ENCODE measurements at regions not wholly inside any gene's neighbourhood (a gene's known extent, or its start where the extent isn't known, plus 50 kb on each side); places are given as distances from the start of the nearest gene placed in this dataset.
"Not testable (repeated sequence)": the region's sequence is repeated elsewhere in the genome, so short reads cannot be mapped to it uniquely, and the experiment has no call there.

DNA sequence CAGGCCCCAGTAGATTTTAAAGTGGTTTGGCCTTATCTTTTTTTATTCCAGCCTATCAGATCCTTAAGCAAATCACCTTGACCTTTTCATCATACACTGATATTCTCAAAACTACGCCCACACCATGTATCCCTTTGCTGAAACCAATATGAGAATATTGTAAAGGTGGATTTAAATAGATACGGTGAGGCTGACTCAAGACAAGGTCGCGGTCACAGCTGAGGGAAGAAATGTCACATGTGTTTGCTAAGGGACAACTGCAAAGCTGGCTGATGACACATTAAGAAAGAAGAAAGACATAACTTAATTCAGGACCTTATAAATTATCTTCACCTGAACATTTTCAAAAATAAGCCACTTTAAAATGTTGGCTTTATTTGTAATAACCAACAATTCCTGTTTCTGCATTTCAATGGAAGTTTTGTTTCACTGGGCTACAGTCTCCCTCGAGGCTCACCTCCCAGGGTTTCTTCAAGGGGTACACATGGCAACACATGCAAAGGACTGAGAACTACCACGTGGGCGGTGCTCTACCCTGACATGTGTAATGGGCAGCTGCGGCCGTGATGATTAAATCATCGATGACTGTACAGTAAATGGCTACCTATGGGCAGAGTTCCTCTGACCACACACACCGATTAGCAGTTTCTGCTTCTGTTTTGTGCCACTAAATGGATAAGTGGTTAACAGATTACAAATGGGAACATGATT lies 189.5 kb downstream of the SIPA1L2 start:
- DNase-seq, result no peak

DNA sequence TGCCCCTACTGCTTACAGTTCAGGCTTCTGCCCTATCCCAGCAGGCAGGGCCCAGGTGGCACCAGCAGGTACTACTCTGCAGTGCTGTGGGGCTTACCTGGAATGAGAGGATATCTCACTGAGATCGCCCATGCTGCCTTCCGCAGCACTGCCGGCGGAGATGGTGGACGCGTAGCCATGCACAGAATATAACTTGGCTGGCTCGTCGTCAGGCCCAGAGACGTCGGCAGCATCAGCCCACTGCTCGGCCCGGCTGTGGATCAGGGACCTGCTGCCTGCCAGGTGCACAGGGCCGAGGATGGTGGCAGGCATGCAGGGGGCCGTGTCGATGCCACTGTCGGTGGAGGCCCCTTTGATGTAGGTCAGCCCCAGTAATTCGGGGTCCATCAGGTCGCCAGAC lies 190.9 kb downstream of the SIPA1L2 start:
- no peak for DNase-seq

DNA sequence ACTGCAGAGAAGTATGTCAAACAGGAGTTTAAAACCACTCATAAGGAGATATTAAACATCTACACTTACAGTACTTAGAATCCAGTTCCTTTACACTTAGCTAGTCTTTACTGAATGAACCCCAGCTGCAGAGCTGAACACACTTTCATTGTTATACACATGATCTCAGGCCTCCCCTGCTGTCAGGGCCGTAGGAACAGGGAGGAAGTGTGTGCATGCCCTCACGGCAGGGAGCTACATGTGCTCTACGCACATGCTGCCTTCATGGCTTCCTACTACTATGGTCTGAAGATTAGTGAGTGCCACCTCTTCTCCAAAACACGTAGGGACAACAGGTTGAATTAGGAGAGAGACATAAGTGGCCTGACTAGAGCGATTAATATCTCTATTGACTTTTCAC lies 191.5 kb downstream of the SIPA1L2 start:
- DNase-seq, result no peak

DNA sequence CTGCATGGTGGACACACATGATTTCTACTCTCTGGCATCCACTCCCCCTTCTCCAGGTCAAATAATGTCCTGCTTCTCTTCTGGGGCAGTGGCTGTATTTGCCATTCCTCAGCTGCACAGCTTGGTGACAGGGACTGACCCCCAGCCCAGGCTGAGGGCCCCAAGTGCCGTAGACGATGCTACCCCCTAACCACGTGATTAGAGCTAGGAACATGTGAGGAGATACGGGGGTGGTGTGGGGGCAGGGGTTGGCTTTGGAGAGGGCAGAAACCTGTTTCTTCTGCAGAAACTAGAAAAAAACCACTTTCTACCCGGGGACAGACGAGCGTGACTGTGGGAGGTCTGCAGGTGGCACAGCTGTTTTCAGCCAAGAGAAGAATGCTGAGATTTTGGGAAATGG lies 192.4 kb downstream of the SIPA1L2 start:
- no peak for DNase-seq

DNA sequence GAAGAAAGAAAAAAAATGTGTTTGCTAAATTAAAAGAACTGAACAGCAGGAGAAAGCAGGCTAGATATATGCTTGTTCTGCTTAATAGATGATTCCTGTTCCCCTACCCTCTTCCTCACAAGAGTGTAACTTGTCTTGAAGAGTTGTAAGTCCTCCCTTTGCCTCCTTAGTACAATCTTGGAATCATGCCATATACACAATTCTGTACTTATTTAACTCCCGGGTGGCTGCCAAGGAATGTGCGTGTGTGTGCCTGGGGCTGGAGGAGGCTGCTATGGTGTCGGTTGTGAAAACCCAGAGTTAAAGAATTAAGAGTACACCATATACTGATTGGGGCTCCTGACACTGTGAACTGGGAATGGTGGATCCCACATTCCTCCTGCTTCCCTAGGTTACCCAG lies 194.2 kb downstream of the SIPA1L2 start:
- DNase-seq, result no peak

DNA sequence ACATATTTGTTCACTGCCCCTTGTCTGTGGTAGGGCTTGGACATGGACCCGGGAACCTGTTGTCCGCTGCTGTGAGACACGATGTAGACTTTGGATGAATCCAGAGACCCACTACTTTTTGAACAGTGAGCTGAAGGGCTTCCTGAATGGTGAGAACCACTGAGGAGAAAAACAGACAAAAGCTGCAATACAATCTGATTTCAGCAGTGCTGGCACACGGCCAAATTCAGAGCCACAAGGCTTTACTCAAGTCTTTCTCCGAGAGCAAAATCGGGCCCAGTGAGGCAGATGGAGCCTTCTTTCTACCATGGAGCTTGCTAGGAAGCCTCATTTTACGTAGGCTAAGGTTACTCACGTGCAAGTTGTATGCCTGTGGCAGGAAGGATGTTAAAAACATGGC lies 197.6 kb downstream of the SIPA1L2 start:
- no peak for DNase-seq

DNA sequence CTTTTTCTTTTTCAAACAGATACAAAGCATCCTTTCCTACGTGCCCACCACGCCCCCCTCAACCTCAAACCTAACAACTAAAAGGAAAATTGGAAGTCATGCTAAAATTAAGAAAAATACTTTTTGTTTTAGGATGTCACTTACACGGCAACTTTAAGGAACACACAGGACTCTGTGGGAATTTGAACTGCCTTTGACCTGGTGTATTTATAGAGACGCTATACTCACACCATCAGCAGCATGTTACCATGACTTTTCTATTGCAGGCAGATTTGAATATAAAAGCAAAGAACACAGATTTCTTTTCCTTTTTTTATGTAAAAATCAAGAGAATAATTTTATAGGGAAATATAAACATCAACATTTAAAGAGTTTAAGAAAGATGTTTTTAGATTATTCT lies 198.2 kb downstream of the SIPA1L2 start:
- no peak for DNase-seq

DNA sequence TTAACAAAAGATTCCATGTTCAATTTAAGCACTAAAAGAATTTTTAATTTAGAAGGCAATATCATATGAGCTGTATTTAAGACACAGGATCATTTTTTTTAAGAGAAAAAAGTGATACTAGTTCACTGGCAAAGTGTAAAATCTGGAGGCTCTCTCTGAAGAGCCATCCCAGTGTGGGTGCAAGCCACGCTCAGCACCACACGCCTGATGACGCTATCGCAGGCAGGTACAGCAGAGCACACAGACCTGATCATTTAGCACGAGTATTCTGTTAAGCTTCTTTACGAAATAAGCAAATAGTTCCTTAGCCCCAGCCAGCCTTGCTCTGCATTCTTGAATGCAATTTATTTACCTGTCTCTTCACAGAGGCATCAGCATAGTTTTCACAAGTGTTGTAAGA lies 198.6 kb downstream of the SIPA1L2 start:
- no peak for DNase-seq

DNA sequence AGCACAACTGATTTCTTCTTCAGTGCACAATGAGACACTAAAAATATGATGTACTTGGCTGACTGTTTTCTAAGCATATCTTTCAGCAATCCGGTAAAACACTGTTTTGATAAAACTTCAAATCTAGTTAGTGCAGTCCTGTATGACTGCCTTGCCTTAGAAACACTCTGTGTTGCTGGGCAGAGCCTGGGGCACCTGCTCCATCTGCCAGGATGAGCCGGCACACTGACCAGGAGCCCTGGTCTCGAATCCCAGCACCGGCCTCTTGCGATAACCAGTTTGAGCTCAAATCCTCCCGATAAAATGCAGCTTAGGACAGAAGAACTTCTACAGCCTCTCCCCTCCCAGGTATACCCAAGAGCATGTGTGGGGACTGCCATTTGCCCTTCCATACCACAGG lies 199.5 kb downstream of the SIPA1L2 start:
- no peak for DNase-seq

DNA sequence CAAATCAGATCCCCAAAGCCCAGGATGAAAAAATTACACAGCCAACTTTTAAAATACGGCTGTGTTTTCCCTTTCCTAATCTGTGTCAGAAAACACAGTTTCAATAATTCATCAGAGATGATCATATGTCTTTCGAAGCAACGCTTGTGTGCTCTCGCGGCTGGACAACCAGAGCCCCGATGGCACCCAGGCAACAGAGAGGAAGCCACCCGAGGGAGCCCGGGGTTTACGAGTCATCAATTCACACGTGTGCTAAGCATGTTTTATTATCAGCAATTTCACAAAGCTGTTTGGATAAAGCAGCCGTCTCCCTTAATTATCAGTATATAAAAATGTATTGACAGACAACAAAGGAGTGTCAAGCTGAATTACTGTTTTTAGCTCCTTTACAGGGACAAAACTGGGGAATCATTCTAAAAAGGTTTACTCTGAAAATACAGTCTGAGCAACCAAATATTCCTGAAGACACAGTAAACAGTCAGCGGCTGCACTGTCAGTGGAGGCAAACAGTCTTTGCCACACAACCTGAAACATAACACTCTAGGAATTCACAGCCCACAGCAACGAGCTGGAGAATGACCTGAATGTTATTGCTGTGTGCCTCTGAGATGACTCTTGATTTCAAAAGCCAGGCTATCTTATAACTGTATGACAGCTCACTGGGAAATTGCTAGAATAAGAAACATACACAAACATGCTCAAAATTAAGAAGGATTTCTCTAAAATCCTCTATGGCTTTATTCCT lies 201.0 kb downstream of the SIPA1L2 start:
- DNase-seq, result no peak

DNA sequence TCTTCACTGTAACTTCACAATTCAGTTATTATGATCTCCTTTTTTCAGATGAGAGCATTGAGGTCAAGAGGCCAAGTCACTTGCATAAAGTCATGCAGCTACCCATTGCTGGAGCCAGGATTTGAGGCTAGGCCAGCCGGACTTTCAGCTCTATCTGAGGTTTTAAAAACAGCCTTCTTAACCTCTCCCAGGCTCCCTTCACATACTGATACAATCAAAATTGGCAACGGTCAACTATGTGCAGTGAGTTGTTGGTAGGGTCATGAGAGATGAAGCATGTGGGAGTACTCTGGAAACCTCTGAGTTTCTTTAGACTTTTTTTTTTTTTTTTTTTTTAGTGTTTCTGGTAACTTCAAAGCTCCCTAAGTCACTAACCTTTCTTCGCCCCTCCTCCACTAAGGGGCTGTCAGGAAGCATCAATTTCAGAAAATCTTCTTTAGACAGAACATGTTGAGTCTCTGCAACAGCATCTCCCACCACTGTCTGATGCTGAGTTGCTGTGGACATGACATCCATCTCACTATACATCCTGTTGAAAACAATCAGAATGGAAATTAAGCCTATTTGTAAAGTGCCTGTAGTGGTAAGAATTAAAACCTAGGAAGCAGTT lies 201.8 kb downstream of the SIPA1L2 start:
- DNase-seq, result no peak

DNA sequence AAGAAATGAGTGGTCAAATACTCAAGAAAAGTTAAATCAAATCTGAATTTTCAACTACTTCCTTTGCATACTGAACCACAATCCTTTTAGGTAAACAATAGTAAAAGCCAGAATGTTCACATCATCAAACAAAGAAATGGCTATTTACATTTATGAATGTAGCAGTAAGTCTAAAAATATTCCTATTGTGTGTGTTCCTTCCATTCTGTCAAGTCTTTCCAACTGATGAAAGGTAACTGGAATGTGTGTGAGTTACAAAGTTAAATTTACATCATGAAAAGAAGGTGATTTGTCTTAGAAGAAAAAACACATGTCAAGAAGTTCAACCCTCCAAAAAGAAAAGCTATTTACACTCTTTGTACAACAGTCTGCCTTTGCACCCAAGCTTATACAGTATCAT lies 203.1 kb downstream of the SIPA1L2 start:
- DNase-seq, result no peak

DNA sequence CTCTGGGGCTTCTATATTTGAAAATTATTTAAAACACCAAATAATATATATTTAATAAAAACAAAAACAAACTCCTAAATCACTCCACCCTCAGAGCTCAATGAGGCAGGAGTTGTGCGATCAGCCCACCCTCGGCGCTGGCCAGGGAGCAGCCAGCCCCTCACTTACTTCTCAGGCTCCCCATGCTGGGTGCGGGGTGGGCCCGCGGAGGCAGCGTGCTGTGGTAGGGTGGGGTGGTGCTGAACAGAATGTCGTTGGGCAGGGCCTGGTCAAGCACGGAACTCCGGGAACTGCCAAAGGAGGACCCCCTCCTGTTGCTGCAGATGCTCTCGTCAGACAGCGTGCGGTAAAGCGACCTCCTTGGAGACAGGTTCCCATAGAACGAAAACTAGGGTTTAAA lies 204.5 kb downstream of the SIPA1L2 start:
- no peak for DNase-seq

DNA sequence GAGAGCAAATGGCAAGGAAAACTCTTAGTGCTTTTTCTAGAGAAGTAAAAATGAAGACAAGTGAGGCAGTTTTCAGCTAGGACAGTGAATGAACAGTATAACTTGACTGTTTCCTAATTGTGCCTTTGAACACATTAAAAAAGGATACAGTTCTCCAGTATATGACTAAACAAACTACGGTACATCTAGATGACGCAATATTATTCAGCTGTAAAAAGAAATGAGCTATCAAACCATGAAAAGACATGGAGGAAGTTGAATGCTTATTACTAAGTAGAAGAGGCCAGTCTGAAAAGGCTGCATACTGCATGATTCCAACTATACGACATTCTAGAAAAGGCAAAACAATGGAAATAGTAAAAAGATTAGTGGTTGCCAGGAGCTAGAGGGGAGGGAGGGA lies 206.3 kb downstream of the SIPA1L2 start:
- DNase-seq, result no peak

DNA sequence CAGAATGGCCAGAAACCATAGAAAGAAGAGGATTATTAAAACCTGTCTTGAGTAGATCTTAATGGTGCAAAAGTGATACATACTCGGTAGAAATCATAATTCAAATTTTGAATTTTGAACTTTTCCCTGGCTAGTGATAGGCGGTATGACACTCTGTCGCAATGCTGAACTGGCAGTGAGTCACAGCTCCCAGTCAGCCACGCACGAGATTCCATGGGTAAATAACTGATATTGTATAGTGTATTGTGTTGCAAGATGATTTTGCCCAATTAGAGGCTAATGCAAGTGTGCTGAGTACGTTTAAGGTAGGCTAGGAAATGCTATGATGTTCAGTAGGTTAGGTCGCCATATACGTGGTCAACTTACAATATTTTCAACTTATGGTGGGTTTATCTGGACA lies 207.0 kb downstream of the SIPA1L2 start:
- DNase-seq, result no peak

DNA sequence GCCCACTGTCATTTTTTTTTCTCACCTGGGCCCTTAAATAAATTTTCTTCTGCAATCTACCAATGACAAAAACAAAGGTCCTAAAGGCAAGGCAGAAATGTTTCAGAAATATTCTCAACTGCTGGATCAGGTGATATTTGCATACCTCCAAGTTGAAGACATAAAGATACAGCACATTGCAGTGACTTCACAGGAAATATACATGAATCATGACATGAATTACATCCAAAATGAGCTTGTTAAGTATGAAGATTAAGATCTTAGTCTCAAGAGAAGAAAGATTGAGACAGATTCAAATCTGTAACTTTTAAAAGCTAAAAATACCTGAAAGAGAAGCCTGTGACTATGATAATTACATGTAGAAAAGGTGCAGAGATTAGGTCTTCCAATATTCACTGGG lies 207.8 kb downstream of the SIPA1L2 start:
- no peak for DNase-seq

DNA sequence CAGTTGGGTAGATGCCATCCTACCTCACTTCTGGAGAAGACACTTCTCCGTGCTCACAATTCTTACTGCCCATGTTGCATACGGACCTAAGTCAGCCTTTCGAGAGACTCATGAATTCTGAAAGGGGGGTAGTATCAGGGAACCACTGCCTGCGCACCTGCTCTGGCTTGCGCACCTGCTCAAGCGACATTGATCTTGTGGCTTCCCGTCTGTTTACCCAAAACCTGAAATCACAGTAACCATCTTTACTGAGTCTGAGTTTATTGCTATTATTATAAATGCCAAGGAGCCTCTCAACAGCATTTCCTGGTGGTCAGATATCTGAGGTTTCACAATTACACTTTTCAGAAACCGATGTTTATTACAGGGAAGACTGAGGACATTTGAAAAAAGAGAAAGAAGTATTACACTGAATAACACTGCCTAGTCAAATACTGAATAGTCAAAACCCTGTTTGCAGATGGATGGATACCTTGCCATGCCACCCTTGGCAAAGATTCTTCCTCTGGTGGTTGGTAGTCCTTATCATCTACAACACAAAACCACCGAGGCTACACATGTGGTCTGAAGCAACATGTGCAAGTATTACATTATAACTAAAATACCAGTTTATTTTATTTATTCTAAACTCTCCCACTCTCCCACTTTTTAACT lies 208.7 kb downstream of the SIPA1L2 start:
- peak; percentile 54 for DNase-seq

DNA sequence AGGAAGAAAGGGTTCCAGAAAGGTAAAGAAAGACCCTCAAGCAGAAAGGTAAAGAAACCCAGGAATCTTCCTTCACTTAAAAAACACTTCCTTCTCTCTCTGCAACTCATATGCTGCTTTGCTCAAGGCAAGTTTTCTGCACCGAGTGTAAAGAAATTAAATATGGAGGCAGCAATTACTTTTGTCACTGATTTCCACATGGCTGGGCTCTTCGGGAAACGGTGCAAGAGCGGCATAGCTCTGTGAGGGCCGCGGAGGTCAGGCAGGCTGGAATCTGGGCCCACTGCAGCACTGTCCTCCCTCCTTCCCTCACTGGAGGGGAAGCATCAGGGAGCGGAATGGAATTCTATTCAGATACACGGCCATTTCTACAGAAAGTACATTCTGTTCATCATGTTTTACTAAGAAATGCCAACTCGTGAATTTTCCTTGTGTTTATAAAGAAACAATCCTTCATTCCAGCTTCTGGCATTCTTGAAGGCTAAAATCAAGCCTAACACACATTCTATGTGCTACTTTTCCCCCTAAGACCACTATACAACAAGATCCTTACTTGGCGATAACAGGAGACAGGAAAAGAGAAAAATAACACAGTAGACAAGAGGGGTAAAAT lies 212.2 kb downstream of the SIPA1L2 start:
- DNase-seq, result no peak

DNA sequence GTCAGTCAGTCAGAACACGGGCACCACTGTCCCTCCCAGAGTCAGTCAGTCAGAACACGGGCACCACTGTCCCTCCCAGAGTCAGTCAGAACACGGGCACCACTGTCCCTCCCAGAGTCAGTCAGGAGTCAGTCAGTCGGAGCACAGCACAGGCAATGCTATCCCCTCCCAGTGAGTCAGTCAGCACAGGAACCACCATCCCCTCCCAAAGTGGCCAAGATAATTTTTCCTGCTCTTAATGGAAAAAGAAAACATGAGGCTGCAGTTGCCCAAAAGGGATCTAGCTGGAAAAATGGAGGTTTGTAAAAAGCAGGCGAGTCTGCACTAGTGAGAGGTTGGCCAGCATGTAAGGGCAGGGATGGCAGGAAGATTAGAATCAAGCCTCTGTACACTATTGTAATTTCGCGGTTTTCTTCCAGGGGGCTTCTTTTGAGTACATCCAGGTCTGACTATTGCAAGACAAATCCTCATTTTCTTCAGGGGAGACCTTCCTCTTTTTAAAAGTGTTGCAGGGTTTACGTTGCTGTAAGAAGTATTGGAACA lies 213.8 kb downstream of the SIPA1L2 start:
- DNase-seq, result no peak

DNA sequence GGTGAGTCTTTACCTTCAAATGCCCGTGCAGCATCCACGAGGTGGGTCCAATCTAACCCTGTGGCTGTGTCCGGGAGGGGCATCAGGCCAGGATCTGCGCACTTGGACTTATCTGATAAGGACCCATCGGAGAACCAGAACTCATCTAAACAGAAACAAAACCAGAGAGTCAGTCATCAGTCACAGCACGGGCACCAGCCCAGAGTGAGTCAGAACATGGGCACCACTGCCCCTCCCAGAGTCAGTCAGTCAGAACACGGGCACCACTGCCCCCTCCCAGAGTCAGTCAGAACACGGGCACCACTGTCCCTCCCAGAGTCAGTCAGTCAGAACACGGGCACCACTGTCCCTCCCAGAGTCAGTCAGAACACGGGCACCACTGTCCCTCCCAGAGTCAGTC lies 214.5 kb downstream of the SIPA1L2 start:
- not testable (repeated sequence) for DNase-seq

DNA sequence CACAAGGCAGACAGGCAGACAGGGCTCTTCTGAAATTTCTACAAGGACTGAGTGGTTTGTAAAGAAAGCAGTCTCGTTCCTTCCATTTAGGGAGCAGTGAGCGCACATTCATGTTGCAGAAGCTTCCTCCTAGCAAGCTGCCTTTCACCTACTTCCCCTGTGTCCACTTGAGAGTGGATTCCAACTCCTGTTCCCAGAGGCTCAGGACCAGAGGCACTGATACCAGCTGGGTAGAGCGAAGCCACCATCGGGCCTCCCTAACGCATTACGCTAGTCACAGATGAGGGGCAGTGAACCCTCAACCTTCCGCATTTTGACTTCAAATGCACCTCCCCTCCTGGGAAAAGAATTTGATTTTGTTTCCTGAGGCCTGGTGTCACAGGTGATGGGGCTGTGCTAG lies 215.8 kb downstream of the SIPA1L2 start:
- DNase-seq, result no peak

DNA sequence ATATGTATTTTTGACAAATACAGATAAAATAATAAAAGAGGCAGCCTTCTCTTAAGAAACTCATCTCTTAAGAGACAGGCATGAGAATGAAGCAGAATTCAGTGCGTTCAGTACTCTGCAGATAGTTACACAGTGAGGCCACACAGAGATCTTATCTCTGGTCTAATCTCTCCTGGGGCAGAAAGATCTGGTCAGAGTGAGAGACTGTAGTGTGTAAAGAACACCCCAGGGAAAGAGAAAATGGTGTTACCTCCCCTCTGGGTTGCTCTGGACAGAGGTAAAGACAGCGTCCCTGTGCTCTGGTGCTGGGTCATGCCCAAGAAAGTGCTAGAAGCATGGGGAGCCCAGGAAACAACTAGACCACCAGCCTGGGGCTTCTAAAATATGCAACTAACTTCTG lies 216.3 kb downstream of the SIPA1L2 start:
- DNase-seq, result no peak

DNA sequence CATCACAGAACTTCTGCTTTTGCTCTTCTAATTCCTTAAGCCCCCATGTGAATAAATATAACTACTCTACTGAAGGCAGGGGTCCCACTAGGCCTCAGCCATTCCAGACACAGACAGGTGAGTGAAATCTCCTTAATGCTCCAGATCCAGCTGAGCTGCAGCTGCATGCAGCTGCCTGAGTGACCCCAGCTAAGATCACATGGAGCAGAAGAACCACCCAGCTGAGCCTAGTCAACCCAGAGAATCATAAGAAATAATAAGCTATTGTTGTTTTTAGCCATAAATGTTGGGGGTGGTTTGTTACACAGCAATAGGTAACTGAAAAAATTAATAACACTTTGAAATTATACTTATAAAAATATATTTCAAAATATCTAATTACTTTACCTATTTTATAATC lies 220.3 kb downstream of the SIPA1L2 start:
- DNase-seq, result no peak
